Choroid plexus epithelial cell (primary cell): ENCODE measurements at regions not wholly inside any gene's neighbourhood (a gene's known extent, or its start where the extent isn't known, plus 50 kb on each side); places are given as distances from the start of the nearest gene placed in this dataset.
A peak's percentile ranks its signal among the peaks of the same experiment; 100 is the strongest.

Experiments used
- DNase-seq: peaks from one replicate; pipeline ENCODE4 v3.0.0-alpha.2; 2010; ENCODE audit warnings: low read depth
- H3K4me3 ChIP-seq: 2 replicates; pipeline ENCODE4 v1.5.1; 2011; ENCODE audit warnings: low read depth, mild to moderate bottlenecking, control low read depth, low read length, moderate library complexity
- TF ChIP-seq, protein P1 (sequence below): conservative IDR thresholded peaks from 2 replicates; pipeline ENCODE4 v1.5.1; 2011; ENCODE audit warnings: low read depth, mild to moderate bottlenecking, control low read depth, inconsistent platforms, low read length, moderate library complexity

DNA sequence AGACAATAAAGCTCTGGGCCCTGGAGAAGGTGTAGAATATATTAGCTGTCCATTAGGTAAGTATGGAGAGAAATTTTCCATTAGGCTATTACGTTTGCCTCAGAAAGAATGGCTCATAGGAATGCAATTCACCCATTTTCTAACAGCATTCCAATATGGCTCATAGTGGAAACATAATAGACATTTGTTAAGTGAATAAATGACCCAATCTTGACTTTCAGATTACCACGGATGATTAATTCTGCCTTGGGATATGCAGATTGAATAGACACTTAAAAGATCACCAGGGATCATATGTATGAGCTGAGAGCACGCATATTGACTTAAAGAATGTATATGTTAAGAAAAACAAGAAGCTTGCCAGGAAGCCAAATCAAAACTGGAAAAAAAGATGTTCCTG is 209.1 kb upstream of the CDYL start:
- TF ChIP-seq, protein P1, sequence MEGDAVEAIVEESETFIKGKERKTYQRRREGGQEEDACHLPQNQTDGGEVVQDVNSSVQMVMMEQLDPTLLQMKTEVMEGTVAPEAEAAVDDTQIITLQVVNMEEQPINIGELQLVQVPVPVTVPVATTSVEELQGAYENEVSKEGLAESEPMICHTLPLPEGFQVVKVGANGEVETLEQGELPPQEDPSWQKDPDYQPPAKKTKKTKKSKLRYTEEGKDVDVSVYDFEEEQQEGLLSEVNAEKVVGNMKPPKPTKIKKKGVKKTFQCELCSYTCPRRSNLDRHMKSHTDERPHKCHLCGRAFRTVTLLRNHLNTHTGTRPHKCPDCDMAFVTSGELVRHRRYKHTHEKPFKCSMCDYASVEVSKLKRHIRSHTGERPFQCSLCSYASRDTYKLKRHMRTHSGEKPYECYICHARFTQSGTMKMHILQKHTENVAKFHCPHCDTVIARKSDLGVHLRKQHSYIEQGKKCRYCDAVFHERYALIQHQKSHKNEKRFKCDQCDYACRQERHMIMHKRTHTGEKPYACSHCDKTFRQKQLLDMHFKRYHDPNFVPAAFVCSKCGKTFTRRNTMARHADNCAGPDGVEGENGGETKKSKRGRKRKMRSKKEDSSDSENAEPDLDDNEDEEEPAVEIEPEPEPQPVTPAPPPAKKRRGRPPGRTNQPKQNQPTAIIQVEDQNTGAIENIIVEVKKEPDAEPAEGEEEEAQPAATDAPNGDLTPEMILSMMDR, result no peak
- peak; percentile 59 for DNase-seq
- H3K4me3 ChIP-seq, result no peak overlapping the region

DNA sequence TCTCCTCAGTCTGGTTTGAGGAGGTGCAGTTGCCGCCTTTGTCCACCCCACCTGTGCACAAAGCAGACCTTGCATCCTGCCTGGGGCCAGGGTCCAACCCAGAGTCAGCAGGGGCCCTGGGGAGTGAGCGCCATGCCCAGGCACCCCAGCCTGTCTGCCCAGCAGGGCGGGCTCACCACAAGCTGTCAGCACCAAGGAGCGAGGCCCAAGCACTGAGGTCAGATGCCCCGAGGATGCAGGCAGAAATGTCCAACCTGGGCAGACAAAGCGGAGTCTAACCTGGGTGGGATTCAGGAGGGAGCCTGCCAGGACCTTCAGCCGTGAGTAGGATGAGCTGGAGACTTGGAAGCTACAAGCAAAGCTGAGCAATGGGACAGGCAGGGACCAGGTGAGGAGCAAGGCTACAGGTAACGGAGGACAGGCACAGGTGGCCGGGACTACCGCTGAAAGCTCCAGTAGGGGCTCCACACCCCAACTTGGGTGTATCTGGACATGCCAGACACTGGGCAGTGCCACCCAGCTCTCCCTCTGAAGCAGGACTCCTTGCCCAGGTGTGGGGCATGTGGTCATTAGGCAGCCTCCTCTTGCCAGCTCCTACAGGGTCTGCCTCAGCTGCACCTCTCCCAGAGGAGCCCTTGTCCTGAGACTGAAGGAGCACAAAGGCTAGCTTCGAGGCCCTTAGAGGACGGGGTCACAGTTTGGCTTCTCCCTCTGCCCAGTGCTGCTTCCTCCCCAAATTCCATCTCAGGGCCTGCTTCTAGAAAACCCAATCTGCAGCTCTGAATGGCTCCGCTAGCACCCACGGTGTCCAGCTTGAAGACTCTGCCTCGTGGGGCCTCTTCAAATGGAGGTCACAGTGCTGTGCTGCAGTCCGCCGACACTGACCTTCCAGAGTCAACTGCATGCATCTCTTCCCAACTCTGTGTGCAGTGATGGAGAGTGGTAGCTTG is 210.6 kb upstream of the CDYL start:
- no peak for DNase-seq
- H3K4me3 ChIP-seq, result no peak overlapping the region
- TF ChIP-seq, protein P1, result no peak

DNA sequence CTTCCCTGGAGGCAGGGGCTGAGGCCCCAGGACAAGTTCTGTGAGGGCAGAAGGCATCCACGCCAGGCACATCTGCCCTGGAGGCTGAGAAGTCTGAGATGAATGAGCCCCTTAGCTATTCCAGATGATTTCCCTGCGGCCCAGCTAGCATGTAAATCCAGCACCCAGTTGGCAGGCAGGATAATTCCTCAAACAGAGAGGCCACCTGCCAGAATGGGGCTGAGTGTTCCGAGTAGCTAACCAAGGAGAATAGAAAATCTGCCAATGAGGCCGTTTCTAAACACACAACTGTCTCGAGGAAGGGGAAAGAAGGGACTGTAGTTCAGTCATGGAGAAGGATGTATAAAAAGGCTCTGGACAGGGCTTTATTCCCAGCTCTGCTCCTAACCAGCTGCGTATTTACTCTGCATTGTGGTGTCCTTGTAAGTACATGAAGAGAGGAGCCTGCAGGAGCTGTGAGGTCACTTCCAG is 211.4 kb upstream of the CDYL start:
- TF ChIP-seq, protein P1, result no peak
- no peak overlapping the region for H3K4me3 ChIP-seq
- DNase-seq, result no peak

GRCh38 chr6:4563877-4564276 is 212.3 kb upstream of the CDYL start:
- TF ChIP-seq, protein P1, result no peak

GRCh38 chr6:4563156-4563555 is 213.0 kb upstream of the CDYL start:
- DNase-seq, result no peak
- TF ChIP-seq, protein P1, result no peak
- no peak overlapping the region for H3K4me3 ChIP-seq

More at GRCh38 chr6:4563877-4564276, 212.3 kb upstream of the CDYL start:
- H3K4me3 ChIP-seq, result no peak overlapping the region
- no peak for DNase-seq

DNA sequence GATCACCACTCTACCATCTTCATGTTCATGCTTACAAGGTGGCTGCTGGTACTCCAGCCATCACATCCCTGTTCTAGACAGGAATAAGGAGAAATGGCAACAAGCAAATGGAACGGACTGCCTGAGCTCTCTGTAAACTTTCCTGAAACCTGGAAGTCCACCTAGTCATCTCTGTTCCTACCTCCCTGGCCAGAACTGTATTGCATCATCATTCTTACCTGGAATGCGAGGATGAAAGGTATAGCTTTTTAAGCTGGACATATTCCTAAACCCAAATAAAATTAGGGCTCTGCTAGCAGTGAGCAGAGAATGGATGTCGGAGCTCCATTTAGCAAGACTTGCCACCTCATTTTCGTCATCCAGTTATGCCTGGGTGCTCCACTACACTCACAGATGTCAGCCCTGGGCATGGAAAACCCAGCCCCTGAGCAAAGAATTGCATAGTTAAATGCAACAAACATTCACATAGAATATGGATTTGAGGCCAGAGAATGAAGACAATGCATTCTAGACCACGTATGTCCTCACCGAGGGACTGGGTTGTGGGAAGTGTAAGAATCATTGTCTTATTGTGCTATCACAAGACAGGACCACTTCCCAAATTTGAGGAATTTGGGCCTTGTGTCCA is 214.3 kb upstream of the CDYL start:
- DNase-seq, result no peak
- TF ChIP-seq, protein P1, result no peak
- no peak overlapping the region for H3K4me3 ChIP-seq
